PC-9 (cell line): ENCODE measurements at regions not wholly inside any gene's neighbourhood (a gene's known extent, or its start where the extent isn't known, plus 50 kb on each side); places are given as distances from the start of the nearest gene placed in this dataset.

Experiments used
- BruUV-seq: library from RNA; stranded (reverse); fragments of 400-500 nt; replicated peaks from 2 replicates; lab custom pipeline; 2021; lab: Mats Ljungman, UMichigan
- CTCF ChIA-PET: fragments of 300-600 bp; sonication (Branson Sonifier 250); formaldehyde crosslinking; loops from one replicate; lab custom pipeline; 2022; ENCODE audit warnings: antibody characterized with exemption; lab: Charles Lee
- POLR2A ChIA-PET: fragments of 300-600 bp; sonication (Branson Sonifier 250); formaldehyde crosslinking; loops from one replicate; lab custom pipeline; 2022; ENCODE audit warnings: antibody characterized with exemption; ENCODE audit not compliant: unreplicated experiment; lab: Charles Lee
- DNase-seq, 2 experiments: peaks; one replicate each; pipeline versions ENCODE4 v3.0.0 to v3.0.0-alpha.2; 2015 to 2022; ENCODE audit warnings: mixed read lengths in 1 of 2
- H2AFZ ChIP-seq: fragments of 200-600 bp; sonication (generic); 2 replicates; pipeline ENCODE4 v1.8.1; 2017; ENCODE audit warnings: antibody characterized with exemption
- H3F3A ChIP-seq: fragments of 200-600 bp; sonication (generic); 2 replicates; pipeline ENCODE4 v1.8.1; 2017; ENCODE audit warnings: antibody characterized with exemption, mild to moderate bottlenecking, low read depth; ENCODE audit not compliant: insufficient read depth
- H3K27ac ChIP-seq: fragments of 200-600 bp; sonication (generic); 2 replicates; pipeline ENCODE4 v1.6.1; 2016; ENCODE audit warnings: mixed run types
- H3K27me3 ChIP-seq: fragments of 200-600 bp; sonication (generic); 2 replicates; pipeline ENCODE4 v1.6.1; 2016; ENCODE audit warnings: low read depth, mixed run types; ENCODE audit not compliant: insufficient read depth
- H3K36me3 ChIP-seq: fragments of 200-600 bp; sonication (generic); 2 replicates; pipeline ENCODE4 v1.6.1; 2016; ENCODE audit warnings: low read depth, mixed run types
- H3K4me1 ChIP-seq: fragments of 200-600 bp; sonication (generic); replicated peaks from 2 replicates; pipeline ENCODE4 v1.6.1; 2016; ENCODE audit warnings: mixed run types; ENCODE audit not compliant: insufficient read depth
- H3K4me2 ChIP-seq: fragments of 200-600 bp; sonication (generic); 2 replicates; pipeline ENCODE4 v1.6.1; 2017; ENCODE audit warnings: mixed run types
- H3K4me3 ChIP-seq: fragments of 200-600 bp; sonication (generic); 2 replicates; pipeline ENCODE4 v1.6.1; 2016; ENCODE audit warnings: mixed run types
- H3K79me2 ChIP-seq: fragments of 200-600 bp; sonication (generic); 2 replicates; pipeline ENCODE4 v1.6.1; 2017; ENCODE audit warnings: low read depth, mixed run types
- H3K9me2 ChIP-seq: fragments of 200-600 bp; sonication (generic); 2 replicates; pipeline ENCODE4 v1.8.1; 2017; ENCODE audit warnings: mild to moderate bottlenecking; ENCODE audit not compliant: insufficient read depth
- H3K9me3 ChIP-seq: fragments of 200-600 bp; sonication (generic); 2 replicates; pipeline ENCODE4 v1.8.1; 2016; ENCODE audit warnings: low read depth; ENCODE audit not compliant: insufficient read depth
- H4K20me1 ChIP-seq: fragments of 200-600 bp; sonication (generic); 2 replicates; pipeline ENCODE4 v1.8.1; 2017; ENCODE audit not compliant: insufficient read depth
- EZH2 ChIP-seq: fragments of 200-600 bp; sonication (generic); IDR thresholded peaks from 2 replicates; pipeline ENCODE4 v1.8.0; 2017; ENCODE audit warnings: antibody characterized with exemption, low read depth
- intact Hi-C: fragments of 100-400 bp; cut with micrococcal nuclease; formaldehyde crosslinking; loops from one replicate; pipeline ENCODE4 v1.10.0; 2022; ENCODE audit not compliant: unreplicated experiment
- TF ChIP-seq, protein P1 (sequence below): fragments of 200-600 bp; sonication (generic); conservative IDR thresholded peaks from 2 replicates; pipeline ENCODE4 v1.6.1; 2017; ENCODE audit warnings: mixed run types, antibody characterized with exemption, mild to moderate bottlenecking, moderate library complexity

- Histone ChIP-seq H3K4me3 (no peak overlapping the region), H3K36me3 (no peaks in the 10 kb centered on the region), H3K9me3 (no peaks in the 10 kb centered on the region), H3K79me2 (no peaks in the 10 kb centered on the region), H3K27me3 (peaks cover 27% of the 10 kb centered on the region; the same call in 1 of the 2 replicates), H3K4me2 (no peak overlapping the region), H3K27ac (no peak overlapping the region), H2AFZ (no peak overlapping the region), H3K9me2 (no peaks in the 10 kb centered on the region), H3K4me1 (no peaks in the 10 kb centered on the region), H4K20me1 (no peaks in the 10 kb centered on the region), H3F3A (no peaks in the 10 kb centered on the region)
- POLR2A ChIA-PET = no interaction called here
- intact Hi-C loops = no loop called here
- CTCF ChIA-PET = no interaction called here
- no peak for TF ChIP-seq EZH2
- TF ChIP-seq, protein P1, sequence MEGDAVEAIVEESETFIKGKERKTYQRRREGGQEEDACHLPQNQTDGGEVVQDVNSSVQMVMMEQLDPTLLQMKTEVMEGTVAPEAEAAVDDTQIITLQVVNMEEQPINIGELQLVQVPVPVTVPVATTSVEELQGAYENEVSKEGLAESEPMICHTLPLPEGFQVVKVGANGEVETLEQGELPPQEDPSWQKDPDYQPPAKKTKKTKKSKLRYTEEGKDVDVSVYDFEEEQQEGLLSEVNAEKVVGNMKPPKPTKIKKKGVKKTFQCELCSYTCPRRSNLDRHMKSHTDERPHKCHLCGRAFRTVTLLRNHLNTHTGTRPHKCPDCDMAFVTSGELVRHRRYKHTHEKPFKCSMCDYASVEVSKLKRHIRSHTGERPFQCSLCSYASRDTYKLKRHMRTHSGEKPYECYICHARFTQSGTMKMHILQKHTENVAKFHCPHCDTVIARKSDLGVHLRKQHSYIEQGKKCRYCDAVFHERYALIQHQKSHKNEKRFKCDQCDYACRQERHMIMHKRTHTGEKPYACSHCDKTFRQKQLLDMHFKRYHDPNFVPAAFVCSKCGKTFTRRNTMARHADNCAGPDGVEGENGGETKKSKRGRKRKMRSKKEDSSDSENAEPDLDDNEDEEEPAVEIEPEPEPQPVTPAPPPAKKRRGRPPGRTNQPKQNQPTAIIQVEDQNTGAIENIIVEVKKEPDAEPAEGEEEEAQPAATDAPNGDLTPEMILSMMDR = no peak
- no peak for DNase-seq
- no TSS peak for BruUV-seq
Measured at GRCh38 chr12:115085594-115085993, 401.6 kb upstream of the TBX3 start.

GRCh38 chr12:115079760-115080159 is 395.8 kb upstream of the TBX3 start:
- no peaks in the 10 kb centered on the region for H3K9me3 ChIP-seq
- H3K4me1 ChIP-seq = no peaks in the 10 kb centered on the region
- H3K9me2 ChIP-seq = no peaks in the 10 kb centered on the region
- H3K4me2 ChIP-seq = no peak overlapping the region
- H3K27ac ChIP-seq = no peak overlapping the region
- H3K79me2 ChIP-seq = no peaks in the 10 kb centered on the region
- H4K20me1 ChIP-seq = no peaks in the 10 kb centered on the region
- no peaks in the 10 kb centered on the region for H3K36me3 ChIP-seq
- intact Hi-C loops = no loop called here
- peaks cover 40% of the 10 kb centered on the region; the same call in 1 of the 2 replicates for H3K27me3 ChIP-seq
- no peak overlapping the region for H2AFZ ChIP-seq
- ChIA-PET CTCF (no interaction called here), POLR2A (no interaction called here)
- H3K4me3 ChIP-seq = no peak overlapping the region
- no peak for DNase-seq
- TF ChIP-seq, protein P1 = no peak
- TF ChIP-seq EZH2 = no peak
- no TSS peak for BruUV-seq
- H3F3A ChIP-seq = no peaks in the 10 kb centered on the region

GRCh38 chr12:115078990-115079389 is 395.0 kb upstream of the TBX3 start:
- no peak for DNase-seq
- no peak for TF ChIP-seq EZH2
- TF ChIP-seq, protein P1 = no peak
- no peak overlapping the region for H3K27ac ChIP-seq
- H3K4me1 ChIP-seq = no peaks in the 10 kb centered on the region
- no peak overlapping the region for H3K4me2 ChIP-seq
- no peaks in the 10 kb centered on the region for H3K9me3 ChIP-seq
- no peaks in the 10 kb centered on the region for H4K20me1 ChIP-seq
- no peaks in the 10 kb centered on the region for H3K9me2 ChIP-seq
- CTCF ChIA-PET = no interaction called here
- H3K79me2 ChIP-seq = no peaks in the 10 kb centered on the region
- intact Hi-C loops = no loop called here
- BruUV-seq = no TSS peak
- H3K27me3 ChIP-seq = peaks cover 40% of the 10 kb centered on the region; the same call in 1 of the 2 replicates
- H3K36me3 ChIP-seq = no peaks in the 10 kb centered on the region
- H3F3A ChIP-seq = no peaks in the 10 kb centered on the region
- POLR2A ChIA-PET = no interaction called here
- H3K4me3 ChIP-seq = no peak overlapping the region
- H2AFZ ChIP-seq = no peak overlapping the region
